T-cell (primary cell): ENCODE measurements at regions not wholly inside any gene's neighbourhood (a gene's known extent, or its start where the extent isn't known, plus 50 kb on each side); places are given as distances from the start of the nearest gene placed in this dataset.

Experiments used
- ATAC-seq, 4 experiments: fragments of 200-7000 bp in 3 of 4; fragments of 150-1000 bp in 1 of 4; cut with Tn5 transposase; replicated peaks in 1 of 4; 1 replicate in 3 of 4; 2 replicates in 1 of 4; pipeline ENCODE4 v1.10.0; 2021; ENCODE audit warnings: moderate library complexity in 3 of 4, mild to moderate bottlenecking in 2 of 4, moderate number of reproducible peaks in 1 of 4
- CTCF ChIA-PET, 2 donors: fragments of 300-600 bp; sonication (Branson Sonifier 250); formaldehyde crosslinking; loops; one replicate each; lab custom pipeline; 2022; ENCODE audit warnings: antibody characterized with exemption in 2 of 2; lab: Charles Lee
- POLR2A ChIA-PET, 2 donors: fragments of 300-600 bp; sonication (Branson Sonifier 250); formaldehyde crosslinking; loops; one replicate each; lab custom pipeline; 2022; ENCODE audit warnings: antibody characterized with exemption in 2 of 2; lab: Charles Lee
- DNase-seq, 35 experiments: peaks; one replicate each; pipeline versions ENCODE4 v3.0.0 to v3.0.0-alpha.2; 2013 to 2023
- H3K27ac ChIP-seq: one replicate; pipeline ENCODE4 v1.5.1; 2013; ENCODE audit warnings: low read length
- H3K27me3 ChIP-seq, 2 experiments: replicated peaks in 1 of 2; 1 replicate in 1 of 2; 2 replicates in 1 of 2; pipeline versions ENCODE4 v1.6.1 to v1.7.0; 2013; ENCODE audit warnings: low read length in 1 of 2, mixed read lengths in 1 of 2; ENCODE audit not compliant: control insufficient read depth in 2 of 2, insufficient read depth in 2 of 2; ENCODE audit errors: extremely low read depth in 1 of 2
- H3K36me3 ChIP-seq, 2 donors: 1 replicate in 1 of 2; 2 replicates in 1 of 2; pipeline versions ENCODE4 v1.6.1 to v1.7.0; 2013; ENCODE audit warnings: low read length in 1 of 2; ENCODE audit not compliant: control insufficient read depth in 2 of 2, insufficient read depth in 1 of 2; ENCODE audit errors: extremely low read depth in 1 of 2
- H3K4me1 ChIP-seq, 2 experiments: 1 replicate in 1 of 2; 2 replicates in 1 of 2; pipeline versions ENCODE4 v1.6.1 to v1.7.0; 2013; ENCODE audit warnings: low read length in 2 of 2, mixed read lengths in 1 of 2; ENCODE audit not compliant: insufficient read depth in 2 of 2, control insufficient read depth in 1 of 2; ENCODE audit errors: extremely low read depth in 1 of 2
- H3K4me3 ChIP-seq, 2 donors: 1 replicate in 1 of 2; 2 replicates in 1 of 2; pipeline versions ENCODE4 v1.5.1 to v1.7.0; 2013; ENCODE audit warnings: mild to moderate bottlenecking in 2 of 2, low read length in 1 of 2, moderate library complexity in 1 of 2; ENCODE audit not compliant: control insufficient read depth in 1 of 2; ENCODE audit errors: extremely low read depth in 1 of 2
- H3K9me3 ChIP-seq: 2 replicates; pipeline ENCODE4 v1.7.0; 2013
- H3K27ac Mint-ChIP-seq, 2 donors: one replicate each; pipeline ENCODE4 v1.8.0; 2020 to 2021; ENCODE audit warnings: mild to moderate bottlenecking in 2 of 2, mixed read lengths in 2 of 2
- H3K27me3 Mint-ChIP-seq, 2 donors: one replicate each; pipeline ENCODE4 v1.8.0; 2021 to 2022; ENCODE audit warnings: mixed read lengths in 2 of 2
- H3K36me3 Mint-ChIP-seq: one replicate; pipeline ENCODE4 v1.8.0; 2021; ENCODE audit warnings: mixed read lengths
- H3K4me1 Mint-ChIP-seq, 3 donors: one replicate each; pipeline ENCODE4 v1.8.0; 2020 to 2022; ENCODE audit warnings: mixed read lengths in 3 of 3, mild to moderate bottlenecking in 1 of 3
- H3K4me3 Mint-ChIP-seq, 3 donors: one replicate each; pipeline ENCODE4 v1.8.0; 2020 to 2022; ENCODE audit warnings: mild to moderate bottlenecking in 3 of 3, mixed read lengths in 3 of 3, moderate library complexity in 3 of 3
- H3K9me3 Mint-ChIP-seq, 3 donors: one replicate each; pipeline ENCODE4 v1.8.0; 2020 to 2022; ENCODE audit warnings: mixed read lengths in 3 of 3
- WGBS: methylation state at CpG from one replicate; pipeline ENCODE4 v1.1.5; 2013; ENCODE audit warnings: missing lambda C conversion rate; ENCODE audit not compliant: insufficient coverage; 5-methylcytosine and 5-hydroxymethylcytosine counted together

- Mint-ChIP-seq H3K36me3 (no peaks in the 10 kb centered on the region), H3K27ac (no peak overlapping the region), H3K4me1 (no peaks in the 10 kb centered on the region), H3K4me3 (no peak overlapping the region), H3K9me3 (peaks cover 0 to 3% (median 0%) of the 10 kb centered on the region in 3 donors), H3K27me3 (no peaks in the 10 kb centered on the region)
- no peak overlapping the region for H3K4me3 ChIP-seq
- ChIA-PET CTCF (no interaction called here), POLR2A (no interaction called here)
- H3K4me1 ChIP-seq = no peaks in the 10 kb centered on the region
- no peaks in the 10 kb centered on the region for H3K27me3 ChIP-seq
- H3K27ac ChIP-seq = no peak overlapping the region
- no peaks in the 10 kb centered on the region for H3K9me3 ChIP-seq
- no peaks in the 10 kb centered on the region for H3K36me3 ChIP-seq
- DNase-seq (no peak), ATAC-seq (no peak)
- 87% methylated on average over 3 of the region's 6 CpGs for WGBS
These were observed 408.7 kb upstream of the KCNH7 start for GRCh38 chr2:163247156-163247846.

GRCh38 chr2:163246135-163246534, 407.6 kb upstream of the KCNH7 start:
- H3K4me1 Mint-ChIP-seq = no peaks in the 10 kb centered on the region
- Histone ChIP-seq H3K27ac (no peak overlapping the region), H3K4me3 (no peak overlapping the region), H3K4me1 (no peaks in the 10 kb centered on the region), H3K9me3 (no peaks in the 10 kb centered on the region), H3K36me3 (no peaks in the 10 kb centered on the region), H3K27me3 (no peaks in the 10 kb centered on the region)
- no peaks in the 10 kb centered on the region for H3K36me3 Mint-ChIP-seq
- WGBS = 91% methylated on average over 9 of the region's 9 CpGs
- no peak overlapping the region for H3K27ac Mint-ChIP-seq
- POLR2A ChIA-PET = no interaction called here
- peaks cover 3 to 5% (median 4%) of the 10 kb centered on the region in 3 donors for H3K9me3 Mint-ChIP-seq
- CTCF ChIA-PET = no interaction called here
- ATAC-seq (no peak), DNase-seq (no peak)
- H3K4me3 Mint-ChIP-seq = no peak overlapping the region
- H3K27me3 Mint-ChIP-seq = no peaks in the 10 kb centered on the region

DNA sequence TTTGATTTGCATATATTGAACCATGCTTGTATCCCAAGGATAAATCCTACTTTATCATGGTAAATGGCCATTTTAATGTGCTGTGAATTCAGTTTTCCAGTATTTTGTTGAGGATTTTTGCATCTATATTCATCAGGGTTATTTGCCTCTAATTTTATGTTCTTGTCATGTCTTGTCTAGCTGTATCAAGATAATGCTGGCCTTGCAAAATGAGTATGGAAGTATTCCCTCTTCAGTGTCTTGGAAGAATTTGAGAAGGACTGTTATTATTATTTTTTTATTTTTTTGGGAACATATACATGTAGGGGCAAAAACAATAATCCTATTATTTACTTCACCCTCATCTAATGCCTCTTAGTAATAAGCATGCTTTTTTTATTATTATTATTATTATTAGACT, 398.0 kb upstream of the KCNH7 start:
- H3K27me3 Mint-ChIP-seq = no peaks in the 10 kb centered on the region

GRCh38 chr2:163231666-163232065, 393.1 kb upstream of the KCNH7 start:
- no CpG with 5 or more reads among the region's 1 CpG for WGBS
- Mint-ChIP-seq H3K4me3 (no peak overlapping the region), H3K4me1 (no peaks in the 10 kb centered on the region), H3K27ac (no peak overlapping the region), H3K27me3 (no peaks in the 10 kb centered on the region), H3K36me3 (no peaks in the 10 kb centered on the region), H3K9me3 (peaks cover 3 to 25% (median 12%) of the 10 kb centered on the region in 3 donors)
- no peak overlapping the region for H3K27ac ChIP-seq
- DNase-seq (no peak), ATAC-seq (no peak)
- CTCF ChIA-PET = no interaction called here
- H3K4me3 ChIP-seq = no peak overlapping the region
- no peaks in the 10 kb centered on the region for H3K9me3 ChIP-seq
- no peaks in the 10 kb centered on the region for H3K4me1 ChIP-seq
- no peaks in the 10 kb centered on the region for H3K36me3 ChIP-seq
- POLR2A ChIA-PET = no interaction called here
- no peaks in the 10 kb centered on the region for H3K27me3 ChIP-seq

More for the DNA sequence above, 398.0 kb upstream of the KCNH7 start:
- ChIA-PET POLR2A (no interaction called here), CTCF (no interaction called here)
- no peaks in the 10 kb centered on the region for H3K4me1 Mint-ChIP-seq
- ATAC-seq (no peak), DNase-seq (no peak)
- Histone ChIP-seq H3K36me3 (no peaks in the 10 kb centered on the region), H3K4me1 (no peaks in the 10 kb centered on the region), H3K27me3 (no peaks in the 10 kb centered on the region), H3K27ac (no peak overlapping the region), H3K4me3 (no peak overlapping the region), H3K9me3 (no peaks in the 10 kb centered on the region)
- no peak overlapping the region for H3K27ac Mint-ChIP-seq
- H3K9me3 Mint-ChIP-seq = peaks cover 17 to 40% (median 27%) of the 10 kb centered on the region in 3 donors
- no peak overlapping the region for H3K4me3 Mint-ChIP-seq
- no peaks in the 10 kb centered on the region for H3K36me3 Mint-ChIP-seq

DNA sequence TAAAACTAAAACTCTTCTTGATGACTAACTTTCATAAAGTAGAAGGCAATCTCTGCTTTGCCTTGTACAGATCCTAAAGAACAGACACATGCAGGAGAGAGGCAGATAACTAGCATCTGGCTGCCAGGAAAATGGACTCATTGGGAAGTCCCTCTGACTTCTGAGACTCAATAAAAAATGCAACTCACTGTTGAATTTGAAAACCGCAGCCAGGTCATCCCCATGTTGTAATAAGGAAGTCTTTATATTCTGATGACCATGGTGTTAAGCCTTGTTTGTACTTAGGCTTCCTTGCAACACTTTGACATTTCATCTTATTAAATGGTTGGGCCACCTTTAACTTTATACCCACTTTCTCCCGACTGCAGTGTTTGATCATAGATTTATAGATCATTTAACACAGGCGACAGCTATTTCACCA, 375.1 kb upstream of the KCNH7 start:
- no peaks in the 10 kb centered on the region for H3K9me3 ChIP-seq
- POLR2A ChIA-PET = no interaction called here
- no peak overlapping the region for H3K4me3 ChIP-seq
- H3K4me1 Mint-ChIP-seq = no peaks in the 10 kb centered on the region
- no peaks in the 10 kb centered on the region for H3K27me3 ChIP-seq
- 100% methylated on average over 2 of the region's 3 CpGs for WGBS
- no peak for ATAC-seq
- no peak for DNase-seq
- H3K4me3 Mint-ChIP-seq = no peak overlapping the region
- H3K36me3 Mint-ChIP-seq = no peaks in the 10 kb centered on the region
- H3K27ac Mint-ChIP-seq = no peak overlapping the region
- H3K27ac ChIP-seq = no peak overlapping the region
- no peaks in the 10 kb centered on the region for H3K36me3 ChIP-seq
- CTCF ChIA-PET = interaction anchor here in 1 of 2 donors (0.6 to 0.7 kb wide), 2 partner anchors 15 to 1638 kb away, joined by 8 to 11 read pairs; no protein-coding TSS in a partner anchor
- H3K9me3 Mint-ChIP-seq = peaks cover 0 to 12% (median 6%) of the 10 kb centered on the region in 3 donors
- H3K27me3 Mint-ChIP-seq = no peaks in the 10 kb centered on the region
- H3K4me1 ChIP-seq = no peaks in the 10 kb centered on the region

DNA sequence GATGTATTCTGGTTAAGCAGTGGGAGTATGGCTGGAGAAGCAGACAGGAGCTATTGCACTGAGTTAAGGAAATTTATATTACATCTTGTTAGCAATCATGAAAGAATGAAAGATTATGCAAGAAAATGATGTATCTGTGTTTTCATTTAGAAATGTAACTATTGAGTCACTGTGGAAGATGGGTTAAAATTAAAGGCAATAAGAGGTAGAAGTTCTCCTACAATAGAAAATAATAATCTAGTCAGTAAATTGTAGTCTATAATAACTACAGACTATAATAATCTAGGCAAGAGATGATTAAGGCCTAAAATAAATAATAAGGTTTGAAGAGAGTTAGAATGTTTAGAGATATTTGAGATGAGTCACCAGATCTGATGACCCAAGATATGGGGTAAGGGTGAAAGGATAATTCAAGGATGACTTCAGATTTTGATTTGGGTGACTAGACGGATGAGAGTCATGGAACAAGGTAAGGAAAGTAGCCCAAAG, 371.9 kb upstream of the KCNH7 start:
- Histone ChIP-seq H3K27ac (no peak overlapping the region), H3K27me3 (no peaks in the 10 kb centered on the region), H3K4me3 (no peak overlapping the region), H3K36me3 (no peaks in the 10 kb centered on the region), H3K4me1 (no peaks in the 10 kb centered on the region), H3K9me3 (no peaks in the 10 kb centered on the region)
- ChIA-PET CTCF (no interaction called here), POLR2A (no interaction called here)
- H3K4me3 Mint-ChIP-seq = no peak overlapping the region
- DNase-seq (no peak), ATAC-seq (no peak)
- H3K9me3 Mint-ChIP-seq = peaks cover 0 to 12% (median 6%) of the 10 kb centered on the region in 3 donors
- WGBS = 100% methylated on average over 1 of the region's 1 CpG
- no peak overlapping the region for H3K27ac Mint-ChIP-seq
- no peaks in the 10 kb centered on the region for H3K27me3 Mint-ChIP-seq
- H3K36me3 Mint-ChIP-seq = no peaks in the 10 kb centered on the region
- no peaks in the 10 kb centered on the region for H3K4me1 Mint-ChIP-seq
